ENCODE measurements at regions not wholly inside any gene's neighbourhood (a gene's known extent, or its start where the extent isn't known, plus 50 kb on each side); places are given as distances from the start of the nearest gene placed in this dataset.

- DNase-seq: no peak
These were observed 64.9 kb upstream of the STK32A start for GRCh38 chr5:147169901-147170300.

- DNase-seq: no peak
These were observed 64.2 kb upstream of the STK32A start for GRCh38 chr5:147170603-147171002.

- DNase-seq: peak; percentile 93
These were observed 60.1 kb upstream of the STK32A start for GRCh38 chr5:147174671-147175265.

- no peak for DNase-seq
These were observed 59.2 kb upstream of the STK32A start for GRCh38 chr5:147175516-147176097.

DNA sequence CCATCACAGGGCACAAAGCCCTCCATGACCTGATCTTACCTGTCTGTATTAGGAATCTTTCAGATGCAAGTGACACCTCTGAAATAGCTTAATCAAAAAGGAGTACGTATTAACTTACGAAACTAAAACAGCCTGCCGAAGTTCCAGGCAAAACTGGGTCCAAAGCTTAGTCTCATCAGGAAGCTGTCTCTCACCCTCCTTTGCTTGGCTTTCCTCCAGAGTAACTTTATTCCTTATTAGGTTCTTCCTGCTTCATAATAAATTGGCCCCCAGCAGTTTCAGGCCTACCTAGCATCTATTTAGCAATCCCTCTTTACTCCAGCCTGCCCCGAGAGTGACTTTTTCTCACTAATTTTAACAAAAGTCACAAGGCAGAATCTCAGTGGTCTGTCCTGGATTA is 58.4 kb upstream of the STK32A start:
- DNase-seq: no peak

- no peak for DNase-seq
These were observed 57.5 kb upstream of the STK32A start for GRCh38 chr5:147177125-147177840.

DNA sequence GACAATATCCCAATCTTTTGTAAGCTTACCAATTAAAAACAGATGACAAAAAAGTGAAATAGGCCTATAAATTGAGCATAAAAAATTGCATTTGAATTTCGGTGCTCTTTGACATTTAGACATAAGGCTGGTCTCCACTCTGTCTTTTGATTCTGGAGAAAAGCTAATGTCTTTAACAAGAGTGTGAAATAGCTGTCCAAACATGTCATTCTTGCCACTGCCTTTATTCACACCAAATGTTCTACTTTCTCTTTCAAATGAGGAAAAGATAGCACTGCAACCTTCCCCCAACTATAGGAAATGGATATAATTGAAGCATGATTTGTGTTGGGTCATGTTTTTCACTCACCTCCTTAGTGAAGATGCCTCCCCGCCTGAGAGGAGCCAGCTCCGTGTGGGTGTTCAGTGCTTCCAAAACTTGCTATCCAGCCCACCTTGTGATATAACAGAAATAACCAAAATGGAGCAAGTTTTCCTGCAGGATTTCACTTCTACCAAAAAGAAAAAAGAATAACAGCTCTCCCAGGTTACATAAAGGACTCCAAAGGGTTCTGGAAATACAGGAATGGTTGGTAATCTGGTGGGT is 55.2 kb upstream of the STK32A start:
- DNase-seq: no peak

GRCh38 chr5:147180751-147181150 is 54.1 kb upstream of the STK32A start:
- no peak for DNase-seq

All from eye (tissue), 1 donor.